Eye (tissue), 1 donor: ENCODE measurements at regions not wholly inside any gene's neighbourhood (a gene's known extent, or its start where the extent isn't known, plus 50 kb on each side); places are given as distances from the start of the nearest gene placed in this dataset.
A peak's percentile ranks its signal among the peaks of the same experiment; 100 is the strongest.
"Not testable (repeated sequence)": the region's sequence is repeated elsewhere in the genome, so short reads cannot be mapped to it uniquely, and the experiment has no call there.

Experiments
- DNase-seq: peaks from one replicate; pipeline ENCODE4 v3.0.0-alpha.2; 2015

GRCh38 chr10:124324451-124324850, 94.3 kb downstream of the OAT start:
- peak; percentile 16 for DNase-seq

- DNase-seq = no peak
These were observed 94.9 kb downstream of the OAT start for GRCh38 chr10:124323806-124324205.

DNA sequence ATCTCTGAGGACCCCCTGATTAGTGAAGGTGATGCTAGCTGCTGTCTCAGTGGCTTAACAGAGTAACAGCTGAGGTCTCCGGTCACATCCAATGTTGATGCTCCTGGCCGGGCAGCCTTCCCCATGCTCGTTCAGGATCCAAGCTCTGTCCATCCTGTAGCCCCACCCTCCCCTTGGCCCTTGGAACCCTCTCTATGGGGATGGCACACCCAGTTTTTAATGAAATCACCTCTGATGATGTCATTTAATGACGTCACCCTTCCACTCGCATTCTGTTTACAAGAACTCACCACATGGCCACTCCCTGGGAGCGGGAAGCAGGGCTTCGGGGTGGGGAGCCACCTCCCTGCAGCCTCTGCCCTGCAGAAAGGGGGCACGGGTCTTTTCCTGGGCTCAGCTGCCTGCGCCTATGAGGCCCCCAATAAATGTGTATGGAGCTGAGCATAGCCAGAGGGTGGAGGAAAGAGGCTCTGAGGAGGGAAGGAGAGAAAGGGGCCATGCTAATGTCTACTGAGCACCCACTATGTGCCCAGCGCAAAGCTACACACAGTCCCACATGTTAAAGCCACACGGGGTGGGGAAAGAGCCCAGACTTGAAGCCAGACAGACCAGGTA, 95.5 kb downstream of the OAT start:
- DNase-seq = peak; percentile 25

- DNase-seq = no peak
These were observed 96.3 kb downstream of the OAT start for GRCh38 chr10:124322191-124322980.

DNA sequence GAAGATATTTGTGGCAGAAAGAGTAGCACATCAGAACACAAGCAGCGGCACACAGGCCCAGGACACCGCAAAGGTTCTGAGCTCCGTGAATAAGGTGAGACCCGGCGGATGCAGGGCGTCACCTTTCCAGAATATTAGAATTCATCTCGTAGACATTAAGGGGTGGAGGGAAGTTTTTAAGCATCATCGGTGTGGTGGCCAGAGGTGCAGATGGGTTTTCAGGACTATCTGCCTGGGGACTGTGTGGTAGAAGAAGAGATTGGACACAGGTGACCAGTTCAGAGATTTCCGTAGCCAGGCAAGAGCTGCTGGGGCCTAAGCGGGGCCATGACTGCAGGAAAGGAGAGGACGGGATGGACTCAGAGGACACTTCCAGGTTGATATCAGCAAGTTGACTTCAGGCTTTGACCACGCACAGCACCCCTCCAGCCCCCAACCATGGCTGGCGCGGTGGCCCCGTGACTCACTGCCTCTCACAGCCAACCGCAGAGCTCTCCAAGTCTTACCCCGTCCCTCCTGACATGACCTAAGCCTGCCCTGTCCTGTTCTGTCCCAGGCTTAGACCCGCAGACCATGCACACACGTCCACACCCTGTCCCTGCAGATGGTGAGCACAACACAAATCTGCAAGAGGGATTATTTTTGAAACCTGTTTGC, 97.2 kb downstream of the OAT start:
- no peak for DNase-seq

- DNase-seq = no peak
These were observed 97.8 kb downstream of the OAT start for GRCh38 chr10:124320778-124321432.

GRCh38 chr10:124319926-124320391, 98.8 kb downstream of the OAT start:
- no peak for DNase-seq

- not testable (repeated sequence) for DNase-seq
These were observed 99.2 kb downstream of the OAT start for GRCh38 chr10:124319520-124319919.

DNA sequence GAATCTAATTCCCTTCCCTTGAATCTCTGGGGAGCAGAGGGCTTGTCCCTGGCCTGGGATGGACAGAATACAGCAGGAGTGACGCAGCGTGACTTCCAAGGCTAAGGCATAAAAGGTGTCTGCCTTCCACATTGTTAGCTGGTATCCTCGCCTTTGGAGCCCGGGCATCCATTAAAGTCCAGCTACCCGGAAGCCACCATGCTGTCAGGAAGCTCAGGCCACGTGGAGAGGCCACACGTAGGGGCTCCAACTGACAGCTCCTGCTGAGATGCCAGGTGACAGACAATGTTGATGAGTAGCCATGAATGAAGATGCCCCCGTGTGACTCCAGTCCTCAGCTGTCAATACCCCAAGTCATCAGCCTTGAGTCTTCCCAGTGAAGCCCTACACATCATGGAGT, 99.9 kb downstream of the OAT start:
- no peak for DNase-seq

- DNase-seq = no peak
These were observed 100.6 kb downstream of the OAT start for GRCh38 chr10:124318076-124318475.

- DNase-seq = no peak
These were observed 102.4 kb downstream of the OAT start for GRCh38 chr10:124316326-124316725.

DNA sequence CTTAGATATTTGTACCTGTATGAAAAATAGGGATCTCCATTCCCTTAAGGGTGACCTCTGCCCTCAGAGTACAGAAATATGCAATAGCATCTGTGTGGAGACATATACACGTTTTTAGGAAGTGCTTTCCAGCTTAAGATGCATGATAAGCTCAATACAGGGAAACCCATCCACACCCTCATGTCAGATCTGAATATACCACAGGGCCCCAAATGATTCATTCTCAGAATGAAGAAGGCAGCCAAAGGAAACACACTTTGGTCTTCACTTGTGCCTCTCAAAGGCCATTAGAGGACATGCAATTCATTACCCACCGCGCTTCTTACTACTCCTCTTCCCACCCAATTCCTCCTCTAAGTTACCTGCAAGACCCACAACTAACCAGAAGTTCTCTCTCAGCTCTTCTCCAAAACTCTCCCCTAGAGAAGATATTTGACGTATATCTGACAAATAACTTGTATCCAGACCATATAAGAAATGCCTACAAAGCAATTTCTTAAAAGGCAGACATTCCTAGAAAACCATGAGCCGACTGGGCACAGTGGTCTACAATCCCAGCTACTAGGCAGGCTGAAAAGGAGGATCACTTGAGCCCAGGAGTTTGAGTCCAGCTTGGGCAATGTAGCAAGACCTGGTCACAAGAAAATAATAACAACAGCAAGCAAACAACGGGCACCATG, 103.0 kb downstream of the OAT start:
- DNase-seq = no peak

DNA sequence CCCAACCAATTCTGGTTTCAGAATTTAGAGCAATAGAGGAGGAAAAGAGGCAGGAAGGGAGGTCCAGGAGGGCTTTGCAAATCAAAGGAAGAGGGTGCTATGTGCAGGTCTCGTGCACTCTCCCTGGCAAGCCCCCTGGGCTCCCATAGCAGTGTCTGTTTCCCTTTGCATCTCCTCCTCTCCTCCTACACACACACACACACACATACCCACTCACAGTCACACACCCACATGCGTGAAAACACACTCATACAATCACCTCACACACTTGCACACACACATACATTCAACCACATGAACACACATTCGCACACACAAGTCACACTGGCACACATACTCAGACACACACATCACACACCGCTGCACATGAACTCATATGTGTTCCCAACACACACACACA, 105.3 kb downstream of the OAT start:
- DNase-seq = no peak

DNA sequence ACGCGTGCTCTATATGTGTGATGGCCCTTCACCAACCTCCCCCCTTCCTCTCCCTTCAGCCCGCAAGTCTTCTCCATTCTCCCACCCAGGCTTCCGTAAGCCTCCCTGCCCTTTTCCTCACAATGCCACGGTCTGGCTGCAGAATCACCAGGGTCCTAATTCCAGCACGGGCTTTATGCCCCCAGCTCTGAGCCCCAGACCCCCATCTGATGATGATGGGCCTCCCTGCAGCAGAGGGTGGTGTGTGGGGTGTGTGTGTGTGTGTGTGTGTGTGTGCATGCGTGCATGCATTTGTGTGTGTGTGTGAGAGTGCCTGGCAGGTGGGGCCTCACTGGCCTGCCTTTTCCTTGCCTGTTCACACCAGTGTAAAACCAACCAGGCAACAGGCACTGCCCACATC, 109.9 kb downstream of the OAT start:
- no peak for DNase-seq

GRCh38 chr10:124308056-124308645, 110.6 kb downstream of the OAT start:
- no peak for DNase-seq

DNA sequence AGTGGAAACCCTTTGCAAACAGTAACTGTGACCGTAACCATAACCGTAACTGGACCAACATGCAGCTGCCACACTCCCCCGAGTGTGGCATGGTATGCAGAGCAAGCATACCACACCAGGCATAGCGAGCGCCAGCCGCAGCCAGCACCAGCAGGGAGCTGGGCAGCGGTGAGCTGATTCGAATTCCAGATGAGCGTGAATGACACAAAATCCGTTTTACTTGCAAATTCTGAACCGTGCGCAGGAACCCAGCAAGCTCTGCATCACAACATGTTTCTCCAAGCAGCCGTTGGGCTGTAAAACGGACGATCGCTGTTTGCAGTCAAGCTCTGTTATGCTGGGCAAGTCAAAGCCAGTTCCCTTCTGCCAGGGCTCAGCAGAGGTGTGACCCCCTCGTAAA, 111.1 kb downstream of the OAT start:
- no peak for DNase-seq

DNA sequence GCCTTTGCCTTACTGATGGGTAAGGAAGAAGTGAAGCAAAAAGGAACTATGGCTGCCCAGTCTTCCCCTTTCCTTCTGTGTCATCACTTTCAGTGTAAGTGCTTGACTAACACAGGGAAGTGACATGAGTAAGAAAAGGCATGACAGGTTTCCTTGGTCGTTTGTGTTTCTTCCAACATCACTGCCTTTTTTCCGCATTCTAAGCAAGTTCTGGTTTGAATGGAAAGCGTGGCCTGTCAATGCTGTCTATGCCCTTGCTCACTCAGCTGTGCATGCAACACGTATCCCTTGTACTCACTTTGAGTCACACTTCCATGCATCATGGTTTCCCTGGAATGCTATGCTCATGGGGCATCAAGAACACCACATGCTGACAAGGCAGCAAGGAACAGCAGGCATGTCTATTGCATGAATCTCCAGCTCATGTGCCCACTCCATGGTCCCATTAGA, 111.8 kb downstream of the OAT start:
- peak; percentile 30 for DNase-seq

DNA sequence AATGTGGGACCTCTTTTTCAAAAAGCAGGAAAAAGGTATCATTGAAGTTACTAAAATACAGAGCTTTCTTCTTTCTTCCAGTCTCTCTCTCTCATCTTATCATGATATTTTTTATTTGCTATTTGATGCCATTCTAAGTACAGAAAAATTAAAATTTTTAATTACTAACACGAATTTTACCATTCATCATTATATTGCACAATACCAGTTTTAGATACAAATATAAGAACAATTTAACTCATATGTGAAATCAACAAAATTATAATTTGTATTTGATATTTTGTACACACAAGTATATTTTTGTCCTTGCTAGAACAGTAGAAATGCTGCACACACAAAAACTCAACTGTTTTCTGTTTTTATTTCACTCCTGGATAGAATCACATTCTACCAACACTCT, 112.2 kb downstream of the OAT start:
- DNase-seq = no peak

GRCh38 chr10:124305984-124306383, 112.7 kb downstream of the OAT start:
- no peak for DNase-seq

DNA sequence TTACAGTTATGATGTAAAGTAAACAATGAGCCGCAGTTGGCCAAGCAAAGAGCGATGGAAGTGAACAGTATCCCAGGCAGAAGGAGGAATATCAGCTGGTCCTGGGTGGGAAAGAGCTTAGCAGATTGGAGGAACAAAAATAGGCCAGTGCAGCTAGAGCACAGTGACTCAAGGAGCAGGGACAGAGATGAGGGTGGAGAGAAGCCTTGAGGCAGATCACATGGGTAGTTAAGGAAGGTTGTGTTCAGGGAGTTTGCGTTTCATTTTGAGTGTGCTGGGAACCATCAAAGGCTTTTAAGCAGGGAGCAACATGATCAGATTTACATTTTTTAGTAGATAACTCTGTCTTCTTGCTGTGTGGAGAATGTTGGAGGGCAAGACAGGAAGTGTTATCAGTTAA, 113.6 kb downstream of the OAT start:
- DNase-seq = no peak

GRCh38 chr10:124303662-124304418, 114.9 kb downstream of the OAT start:
- no peak for DNase-seq
